Spleen (tissue), 7 donors: ENCODE measurements at regions not wholly inside any gene's neighbourhood (a gene's known extent, or its start where the extent isn't known, plus 50 kb on each side); places are given as distances from the start of the nearest gene placed in this dataset.
"Not testable (repeated sequence)": the region's sequence is repeated elsewhere in the genome, so short reads cannot be mapped to it uniquely, and the experiment has no call there.

Experiments
- POLR2AphosphoS5 ChIP-seq, 3 donors: sonication (generic); formaldehyde crosslinking; IDR thresholded peaks; one replicate each; pipeline ENCODE4 v1.5.1; 2017; ENCODE audit warnings: antibody characterized with exemption in 3 of 3
- TF ChIP-seq, protein P1 (sequence below), 11 experiments: fragments of 200-600 bp in 7 of 11; fragments of 450-650 bp in 4 of 11; sonication (generic) in 4 of 11; IDR thresholded peaks in 8 of 11; conservative IDR thresholded peaks in 3 of 11; 1 replicate in 7 of 11; 2 replicates in 4 of 11; pipeline versions ENCODE4 v1.4.0 to v1.8.0; 2016 to 2021; ENCODE audit warnings: antibody characterized with exemption in 11 of 11, inconsistent platforms in 4 of 11, mild to moderate bottlenecking in 1 of 11
- donor health status: DM: no; HTN: no; CAD: no; lungs with moderate emphysema.
- donor health status: DM: no; HTN: no; CAD: no.
- donor health status: DM: no; HTN: no; CAD: no.

DNA sequence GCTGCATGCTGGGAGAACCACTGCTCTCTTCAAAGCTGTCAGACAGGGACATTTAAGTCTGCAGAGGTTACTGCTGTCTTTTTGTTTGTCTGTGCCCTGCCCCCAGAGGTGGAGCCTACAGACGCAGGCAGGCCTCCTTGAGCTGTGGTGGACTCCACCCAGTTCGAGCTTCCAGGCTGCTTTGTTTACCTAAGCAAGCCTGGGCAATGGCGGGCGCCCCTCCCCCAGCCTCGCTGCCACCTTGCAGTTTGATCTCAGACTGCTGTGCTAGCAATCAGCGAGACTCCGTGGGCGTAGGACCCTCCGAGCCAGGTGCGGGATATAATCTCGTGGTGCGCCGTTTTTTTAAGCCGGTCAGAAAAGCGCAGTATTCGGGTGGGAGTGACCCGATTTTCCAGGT is 234.9 kb upstream of the THUMPD2 start:
- TF ChIP-seq, protein P1, sequence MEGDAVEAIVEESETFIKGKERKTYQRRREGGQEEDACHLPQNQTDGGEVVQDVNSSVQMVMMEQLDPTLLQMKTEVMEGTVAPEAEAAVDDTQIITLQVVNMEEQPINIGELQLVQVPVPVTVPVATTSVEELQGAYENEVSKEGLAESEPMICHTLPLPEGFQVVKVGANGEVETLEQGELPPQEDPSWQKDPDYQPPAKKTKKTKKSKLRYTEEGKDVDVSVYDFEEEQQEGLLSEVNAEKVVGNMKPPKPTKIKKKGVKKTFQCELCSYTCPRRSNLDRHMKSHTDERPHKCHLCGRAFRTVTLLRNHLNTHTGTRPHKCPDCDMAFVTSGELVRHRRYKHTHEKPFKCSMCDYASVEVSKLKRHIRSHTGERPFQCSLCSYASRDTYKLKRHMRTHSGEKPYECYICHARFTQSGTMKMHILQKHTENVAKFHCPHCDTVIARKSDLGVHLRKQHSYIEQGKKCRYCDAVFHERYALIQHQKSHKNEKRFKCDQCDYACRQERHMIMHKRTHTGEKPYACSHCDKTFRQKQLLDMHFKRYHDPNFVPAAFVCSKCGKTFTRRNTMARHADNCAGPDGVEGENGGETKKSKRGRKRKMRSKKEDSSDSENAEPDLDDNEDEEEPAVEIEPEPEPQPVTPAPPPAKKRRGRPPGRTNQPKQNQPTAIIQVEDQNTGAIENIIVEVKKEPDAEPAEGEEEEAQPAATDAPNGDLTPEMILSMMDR (IDR thresholded peaks at IDR 0.05 in 8 of 11, conservative IDR thresholded peaks at IDR 0.05 in 3 of 11): not testable (repeated sequence)
- TF ChIP-seq POLR2AphosphoS5 (IDR thresholded peaks at IDR 0.05): not testable (repeated sequence)
